WERI-Rb-1 (cell line): ENCODE measurements at regions not wholly inside any gene's neighbourhood (a gene's known extent, or its start where the extent isn't known, plus 50 kb on each side); places are given as distances from the start of the nearest gene placed in this dataset.

Experiments used
- DNase-seq: peaks from one replicate; pipeline ENCODE4 v3.0.0-alpha.2; 2020
- H3K27ac ChIP-seq: fragments of 250-450 bp; sonication (Bioruptor Pico); 2 replicates; pipeline ENCODE4 v1.5.1; 2020; ENCODE audit warnings: mild to moderate bottlenecking, moderate library complexity
- H3K27me3 ChIP-seq: fragments of 250-450 bp; sonication (Bioruptor Pico); 2 replicates; pipeline ENCODE4 v1.5.1; 2021; ENCODE audit warnings: mild to moderate bottlenecking, low read depth, moderate library complexity; ENCODE audit not compliant: insufficient read depth, severe bottlenecking
- H3K36me3 ChIP-seq: fragments of 250-450 bp; sonication (Bioruptor Pico); 2 replicates; pipeline ENCODE4 v1.5.1; 2020; ENCODE audit warnings: mild to moderate bottlenecking, moderate library complexity
- H3K4me3 ChIP-seq: 2 replicates; pipeline ENCODE4 v1.5.1; 2011; ENCODE audit warnings: low read depth, mild to moderate bottlenecking, control low read depth, low read length
- H3K9me3 ChIP-seq: fragments of 250-450 bp; sonication (Bioruptor Pico); 2 replicates; pipeline ENCODE4 v1.5.1; 2021; ENCODE audit warnings: mild to moderate bottlenecking, moderate library complexity; ENCODE audit not compliant: severe bottlenecking
- TF ChIP-seq, protein P1 (sequence below): IDR thresholded peaks from 2 replicates; pipeline ENCODE4 v1.5.1; 2011; ENCODE audit warnings: low read depth, mild to moderate bottlenecking, control low read depth, inconsistent platforms, low read length

GRCh38 chr1:244211559-244211944 is 160.5 kb downstream of the ZBTB18 start:
- Histone ChIP-seq H3K36me3 (no peaks in the 10 kb centered on the region), H3K27ac (no peak overlapping the region), H3K27me3 (no peaks in the 10 kb centered on the region), H3K9me3 (peaks cover 7% of the 10 kb centered on the region), H3K4me3 (no peak overlapping the region)
- TF ChIP-seq, protein P1, sequence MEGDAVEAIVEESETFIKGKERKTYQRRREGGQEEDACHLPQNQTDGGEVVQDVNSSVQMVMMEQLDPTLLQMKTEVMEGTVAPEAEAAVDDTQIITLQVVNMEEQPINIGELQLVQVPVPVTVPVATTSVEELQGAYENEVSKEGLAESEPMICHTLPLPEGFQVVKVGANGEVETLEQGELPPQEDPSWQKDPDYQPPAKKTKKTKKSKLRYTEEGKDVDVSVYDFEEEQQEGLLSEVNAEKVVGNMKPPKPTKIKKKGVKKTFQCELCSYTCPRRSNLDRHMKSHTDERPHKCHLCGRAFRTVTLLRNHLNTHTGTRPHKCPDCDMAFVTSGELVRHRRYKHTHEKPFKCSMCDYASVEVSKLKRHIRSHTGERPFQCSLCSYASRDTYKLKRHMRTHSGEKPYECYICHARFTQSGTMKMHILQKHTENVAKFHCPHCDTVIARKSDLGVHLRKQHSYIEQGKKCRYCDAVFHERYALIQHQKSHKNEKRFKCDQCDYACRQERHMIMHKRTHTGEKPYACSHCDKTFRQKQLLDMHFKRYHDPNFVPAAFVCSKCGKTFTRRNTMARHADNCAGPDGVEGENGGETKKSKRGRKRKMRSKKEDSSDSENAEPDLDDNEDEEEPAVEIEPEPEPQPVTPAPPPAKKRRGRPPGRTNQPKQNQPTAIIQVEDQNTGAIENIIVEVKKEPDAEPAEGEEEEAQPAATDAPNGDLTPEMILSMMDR, result no peak
- DNase-seq, result no peak

DNA sequence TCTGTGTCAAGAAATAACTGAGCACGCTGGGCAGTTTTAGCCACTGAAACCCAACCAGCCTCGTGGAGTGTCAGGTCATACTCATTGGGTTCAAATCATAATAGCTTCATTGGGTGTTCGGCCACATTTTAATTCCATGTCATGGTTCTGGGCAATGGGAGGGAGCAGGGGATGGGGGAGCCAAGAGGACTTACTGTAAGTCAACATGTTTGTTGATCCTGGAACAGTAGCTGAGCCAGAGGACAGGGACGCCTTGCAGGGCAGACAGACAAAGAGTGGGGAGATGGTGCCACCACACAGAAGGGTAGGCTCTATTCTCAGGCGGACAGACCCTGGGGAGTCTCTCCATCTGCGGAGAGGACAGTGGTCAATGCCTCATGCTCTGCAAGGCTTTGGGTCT is 161.1 kb downstream of the ZBTB18 start:
- Histone ChIP-seq H3K36me3 (no peaks in the 10 kb centered on the region), H3K27ac (no peak overlapping the region), H3K4me3 (no peak overlapping the region), H3K9me3 (peaks cover 7% of the 10 kb centered on the region), H3K27me3 (no peaks in the 10 kb centered on the region)
- TF ChIP-seq, protein P1, result no peak
- no peak for DNase-seq

GRCh38 chr1:244212797-244213475 is 161.9 kb downstream of the ZBTB18 start:
- TF ChIP-seq, protein P1, result no peak
- Histone ChIP-seq H3K9me3 (peaks cover 7% of the 10 kb centered on the region), H3K4me3 (no peak overlapping the region), H3K27me3 (no peaks in the 10 kb centered on the region), H3K27ac (no peak overlapping the region), H3K36me3 (no peaks in the 10 kb centered on the region)
- DNase-seq, result no peak

GRCh38 chr1:244214009-244214967 is 163.2 kb downstream of the ZBTB18 start:
- H3K27ac ChIP-seq, result no peak overlapping the region
- no peaks in the 10 kb centered on the region for H3K36me3 ChIP-seq
- H3K27me3 ChIP-seq, result no peaks in the 10 kb centered on the region
- TF ChIP-seq, protein P1, result no peak
- no peak overlapping the region for H3K4me3 ChIP-seq
- DNase-seq, result no peak
- peaks cover 7% of the 10 kb centered on the region for H3K9me3 ChIP-seq

DNA sequence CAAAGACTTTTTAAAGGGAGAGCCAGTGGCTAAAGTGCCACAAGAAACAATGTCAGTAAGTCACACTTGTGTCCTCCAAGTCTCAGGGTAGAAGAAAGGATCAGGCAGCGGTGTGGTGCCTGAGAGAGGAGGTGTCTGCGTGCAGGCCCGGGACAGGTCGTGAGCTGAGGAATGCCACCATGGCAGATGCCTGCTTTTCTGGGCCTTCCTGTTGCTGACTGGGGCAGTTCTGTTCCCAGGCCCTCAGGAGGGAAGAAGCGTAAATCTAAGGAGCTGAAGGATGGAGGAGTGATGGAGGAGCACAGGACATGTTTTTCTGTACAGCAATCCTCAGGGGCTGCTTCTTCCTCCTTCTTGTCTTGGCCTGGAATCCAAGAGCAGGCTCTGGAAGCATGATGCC is 165.8 kb downstream of the ZBTB18 start:
- Histone ChIP-seq H3K4me3 (no peak overlapping the region), H3K27me3 (no peaks in the 10 kb centered on the region), H3K9me3 (peaks cover 7% of the 10 kb centered on the region), H3K27ac (no peak overlapping the region), H3K36me3 (no peaks in the 10 kb centered on the region)
- TF ChIP-seq, protein P1, result no peak
- no peak for DNase-seq
